ENCODE measurements at regions not wholly inside any gene's neighbourhood (a gene's known extent, or its start where the extent isn't known, plus 50 kb on each side); places are given as distances from the start of the nearest gene placed in this dataset.

- H3K4me2 ChIP-seq (ENCODE audit: low read length), result no peak overlapping the region
- POLR2A ChIA-PET, result interaction anchor here (0.6 kb wide), 1 partner anchor 209 kb away, joined by 3 read pairs; no protein-coding TSS in a partner anchor
- H3K36me3 ChIP-seq (ENCODE audit: insufficient read depth, low read length), result no peaks in the 10 kb centered on the region
- no peaks in the 10 kb centered on the region for H3K4me1 ChIP-seq (ENCODE audit: insufficient read depth, low read length, poor library complexity, severe bottlenecking)
- H4K20me1 ChIP-seq (ENCODE audit: insufficient read depth, low read length), result no peaks in the 10 kb centered on the region
- H2AFZ ChIP-seq (ENCODE audit: low read length), result no peak overlapping the region
- no peaks in the 10 kb centered on the region for H3K79me2 ChIP-seq (ENCODE audit: insufficient read depth, low read depth, low read length)
- no peaks in the 10 kb centered on the region for H3K9me3 ChIP-seq (ENCODE audit: low read length)
- no peak overlapping the region for H3K4me3 ChIP-seq (ENCODE audit: low read depth, low read length, poor library complexity, severe bottlenecking)
- CTCF ChIA-PET (ENCODE audit: unreplicated experiment), result no interaction called here
- BruUV-seq (replicated peaks), result no TSS peak
- H3K27ac ChIP-seq (ENCODE audit: low read depth, low read length, poor library complexity, severe bottlenecking), result no peak overlapping the region
- no peaks in the 10 kb centered on the region for H3K9me2 ChIP-seq (ENCODE audit: insufficient read depth, low read length)
- intact Hi-C loops (cut with micrococcal nuclease; ENCODE audit: unreplicated experiment), result no loop called here
- TF ChIP-seq EZH2phosphoT487 (IDR thresholded peaks at IDR 0.05; ENCODE audit: borderline replicate concordance, low read depth, low read length) (no peak), CTCF (conservative IDR thresholded peaks at IDR 0.05; ENCODE audit: low read length) (no peak)
- no peak for DNase-seq (ENCODE audit: low spot score)
These were observed 348.8 kb upstream of the DCBLD2 start for GRCh38 chr3:99250272-99250671.

DNA sequence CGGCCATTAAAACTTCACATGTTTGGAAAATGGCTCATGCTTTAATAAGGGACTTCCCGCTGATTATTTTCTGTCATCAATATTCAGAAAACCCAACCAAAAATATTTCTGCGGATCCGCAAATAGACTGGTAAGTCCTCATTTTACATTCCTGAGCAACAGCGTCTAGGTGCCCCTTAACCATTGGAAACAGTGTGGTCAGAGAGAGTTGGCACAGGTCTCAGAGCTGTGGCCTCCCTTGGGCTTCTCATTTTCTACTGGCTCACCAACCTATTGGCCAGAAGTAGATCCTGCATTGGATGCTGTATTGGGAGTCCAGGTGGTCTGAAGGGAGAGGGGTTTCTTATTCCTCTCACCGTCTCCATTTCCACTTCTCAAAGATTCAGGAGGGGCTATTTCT lies 348.1 kb upstream of the DCBLD2 start:
- Histone ChIP-seq H3K9me3 (ENCODE audit: low read length) (no peaks in the 10 kb centered on the region), H3K27ac (ENCODE audit: low read depth, low read length, poor library complexity, severe bottlenecking) (no peak overlapping the region), H3K4me1 (ENCODE audit: insufficient read depth, low read length, poor library complexity, severe bottlenecking) (no peaks in the 10 kb centered on the region), H3K4me3 (ENCODE audit: low read depth, low read length, poor library complexity, severe bottlenecking) (no peak overlapping the region), H3K79me2 (ENCODE audit: insufficient read depth, low read depth, low read length) (no peaks in the 10 kb centered on the region), H3K9me2 (ENCODE audit: insufficient read depth, low read length) (no peaks in the 10 kb centered on the region), H4K20me1 (ENCODE audit: insufficient read depth, low read length) (no peaks in the 10 kb centered on the region), H2AFZ (ENCODE audit: low read length) (no peak overlapping the region), H3K36me3 (ENCODE audit: insufficient read depth, low read length) (no peaks in the 10 kb centered on the region), H3K4me2 (ENCODE audit: low read length) (no peak overlapping the region)
- ChIA-PET CTCF (ENCODE audit: unreplicated experiment) (no interaction called here), POLR2A (interaction anchor here (0.6 kb wide), 1 partner anchor 208 kb away, joined by 3 read pairs; no protein-coding TSS in a partner anchor)
- no peak for TF ChIP-seq EZH2phosphoT487 (IDR thresholded peaks at IDR 0.05; ENCODE audit: borderline replicate concordance, low read depth, low read length)
- TF ChIP-seq CTCF (conservative IDR thresholded peaks at IDR 0.05; ENCODE audit: low read length), result no peak
- no TSS peak for BruUV-seq (replicated peaks)
- no peak for DNase-seq (ENCODE audit: low spot score)
- intact Hi-C loops (cut with micrococcal nuclease; ENCODE audit: unreplicated experiment), result no loop called here

- H4K20me1 ChIP-seq (ENCODE audit: insufficient read depth, low read length), result no peaks in the 10 kb centered on the region
- H3K27ac ChIP-seq (ENCODE audit: low read depth, low read length, poor library complexity, severe bottlenecking), result no peak overlapping the region
- H3K4me2 ChIP-seq (ENCODE audit: low read length), result no peak overlapping the region
- H3K9me2 ChIP-seq (ENCODE audit: insufficient read depth, low read length), result no peaks in the 10 kb centered on the region
- no peak for DNase-seq (ENCODE audit: low spot score)
- intact Hi-C loops (cut with micrococcal nuclease; ENCODE audit: unreplicated experiment), result no loop called here
- BruUV-seq (replicated peaks), result no TSS peak
- CTCF ChIA-PET (ENCODE audit: unreplicated experiment), result no interaction called here
- TF ChIP-seq CTCF (conservative IDR thresholded peaks at IDR 0.05; ENCODE audit: low read length), result no peak
- TF ChIP-seq EZH2phosphoT487 (IDR thresholded peaks at IDR 0.05; ENCODE audit: borderline replicate concordance, low read depth, low read length), result no peak
- no peaks in the 10 kb centered on the region for H3K4me1 ChIP-seq (ENCODE audit: insufficient read depth, low read length, poor library complexity, severe bottlenecking)
- H3K4me3 ChIP-seq (ENCODE audit: low read depth, low read length, poor library complexity, severe bottlenecking), result no peak overlapping the region
- H3K9me3 ChIP-seq (ENCODE audit: low read length), result no peaks in the 10 kb centered on the region
- no peaks in the 10 kb centered on the region for H3K36me3 ChIP-seq (ENCODE audit: insufficient read depth, low read length)
- H3K79me2 ChIP-seq (ENCODE audit: insufficient read depth, low read depth, low read length), result no peaks in the 10 kb centered on the region
- POLR2A ChIA-PET, result no interaction called here
- H2AFZ ChIP-seq (ENCODE audit: low read length), result no peak overlapping the region
These were observed 347.4 kb upstream of the DCBLD2 start for GRCh38 chr3:99248913-99249312.
